Skeletal muscle tissue (tissue), 3 donors: ENCODE measurements at regions not wholly inside any gene's neighbourhood (a gene's known extent, or its start where the extent isn't known, plus 50 kb on each side); places are given as distances from the start of the nearest gene placed in this dataset.

ENCODE experiments used
- H3K27ac ChIP-seq: one replicate; pipeline ENCODE4 v1.7.0; 2013; ENCODE audit warnings: mild to moderate bottlenecking, low read depth, low read length, inconsistent platforms
- H3K27me3 ChIP-seq, 3 donors: one replicate each; pipeline ENCODE4 v1.7.0; 2013; ENCODE audit warnings: low read length in 3 of 3; ENCODE audit not compliant: control insufficient read depth in 3 of 3, insufficient read depth in 3 of 3
- H3K36me3 ChIP-seq, 3 donors: one replicate each; pipeline ENCODE4 v1.7.0; 2013; ENCODE audit warnings: low read length in 3 of 3; ENCODE audit not compliant: control insufficient read depth in 3 of 3, insufficient read depth in 3 of 3
- H3K4me1 ChIP-seq, 3 donors: one replicate each; pipeline ENCODE4 v1.7.0; 2013; ENCODE audit warnings: low read length in 3 of 3, mild to moderate bottlenecking in 3 of 3; ENCODE audit not compliant: control insufficient read depth in 3 of 3, insufficient read depth in 3 of 3
- H3K4me3 ChIP-seq, 3 donors: one replicate each; pipeline ENCODE4 v1.7.0; 2013; ENCODE audit warnings: low read length in 3 of 3
- H3K9ac ChIP-seq, 3 donors: one replicate each; pipeline ENCODE4 v1.7.0; 2013; ENCODE audit warnings: low read length in 3 of 3, mild to moderate bottlenecking in 3 of 3, moderate library complexity in 2 of 3, low read depth in 1 of 3
- H3K9me3 ChIP-seq, 3 donors: one replicate each; pipeline ENCODE4 v1.7.0; 2013; ENCODE audit warnings: low read length in 3 of 3; ENCODE audit not compliant: control insufficient read depth in 3 of 3
- donor health status: Osteomylitis.

- Histone ChIP-seq H3K4me1 (peaks cover 0 to 7% (median 6%) of the 10 kb centered on the region in 3 donors), H3K4me3 (no peak overlapping the region), H3K9ac (no peak overlapping the region), H3K27ac (no peak overlapping the region), H3K36me3 (no peaks in the 10 kb centered on the region), H3K9me3 (peaks cover 3 to 9% (median 8%) of the 10 kb centered on the region in 3 donors), H3K27me3 (peaks cover 41 to 58% (median 46%) of the 10 kb centered on the region in 3 donors)
These were observed 84.9 kb upstream of the PRR5 start for GRCh38 chr22:44616882-44617655.

GRCh38 chr22:44616461-44616860 lies 85.5 kb upstream of the PRR5 start:
- Histone ChIP-seq H3K9ac (no peak overlapping the region), H3K27me3 (peaks cover 38 to 54% (median 44%) of the 10 kb centered on the region in 3 donors), H3K36me3 (no peaks in the 10 kb centered on the region), H3K4me1 (peaks cover 0 to 7% (median 6%) of the 10 kb centered on the region in 3 donors), H3K4me3 (no peak overlapping the region), H3K27ac (no peak overlapping the region), H3K9me3 (peaks cover 5 to 12% (median 8%) of the 10 kb centered on the region in 3 donors)

- Histone ChIP-seq H3K9me3 (peaks cover 8 to 15% (median 9%) of the 10 kb centered on the region in 3 donors), H3K4me1 (peaks cover 0 to 7% (median 6%) of the 10 kb centered on the region in 3 donors), H3K27ac (no peak overlapping the region), H3K36me3 (no peaks in the 10 kb centered on the region), H3K4me3 (no peak overlapping the region), H3K27me3 (peaks cover 32 to 49% (median 39%) of the 10 kb centered on the region in 3 donors), H3K9ac (no peak overlapping the region)
These were observed 86.3 kb upstream of the PRR5 start for GRCh38 chr22:44615602-44616180.

GRCh38 chr22:44615146-44615545 lies 86.9 kb upstream of the PRR5 start:
- peaks cover 0 to 7% (median 6%) of the 10 kb centered on the region in 3 donors for H3K4me1 ChIP-seq
- H3K27me3 ChIP-seq: peaks cover 28 to 44% (median 33%) of the 10 kb centered on the region in 3 donors
- no peak overlapping the region for H3K9ac ChIP-seq
- H3K27ac ChIP-seq: no peak overlapping the region
- no peak overlapping the region for H3K4me3 ChIP-seq
- no peaks in the 10 kb centered on the region for H3K36me3 ChIP-seq
- peaks cover 8 to 15% (median 9%) of the 10 kb centered on the region in 3 donors for H3K9me3 ChIP-seq

- Histone ChIP-seq H3K27ac (no peak overlapping the region), H3K4me1 (peaks cover 0 to 3% (median 0%) of the 10 kb centered on the region in 3 donors), H3K36me3 (no peaks in the 10 kb centered on the region), H3K4me3 (no peak overlapping the region), H3K27me3 (peaks cover 12 to 29% (median 15%) of the 10 kb centered on the region in 3 donors), H3K9ac (no peak overlapping the region), H3K9me3 (peaks cover 8 to 15% (median 9%) of the 10 kb centered on the region in 3 donors)
These were observed 88.8 kb upstream of the PRR5 start for GRCh38 chr22:44613196-44613595.

- H3K9me3 ChIP-seq: peaks cover 8 to 15% (median 9%) of the 10 kb centered on the region in 3 donors
These were observed 90.0 kb upstream of the PRR5 start for GRCh38 chr22:44611880-44612496.

GRCh38 chr22:44610071-44610470 lies 91.9 kb upstream of the PRR5 start:
- Histone ChIP-seq H3K9me3 (peaks cover 8 to 15% (median 9%) of the 10 kb centered on the region in 3 donors), H3K27me3 (peaks cover 6 to 30% (median 26%) of the 10 kb centered on the region in 3 donors), H3K4me3 (no peak overlapping the region), H3K27ac (no peak overlapping the region), H3K9ac (no peak overlapping the region), H3K36me3 (no peaks in the 10 kb centered on the region), H3K4me1 (no peaks in the 10 kb centered on the region)

More at GRCh38 chr22:44611880-44612496, 90.0 kb upstream of the PRR5 start:
- peaks cover 9 to 24% (median 12%) of the 10 kb centered on the region in 3 donors for H3K27me3 ChIP-seq
- no peaks in the 10 kb centered on the region for H3K36me3 ChIP-seq
- H3K4me3 ChIP-seq: no peak overlapping the region
- no peak overlapping the region for H3K9ac ChIP-seq
- H3K4me1 ChIP-seq: no peaks in the 10 kb centered on the region
- H3K27ac ChIP-seq: no peak overlapping the region

GRCh38 chr22:44609400-44609988 lies 92.5 kb upstream of the PRR5 start:
- Histone ChIP-seq H3K4me1 (no peaks in the 10 kb centered on the region), H3K9me3 (peaks cover 4 to 10% (median 9%) of the 10 kb centered on the region in 3 donors), H3K36me3 (no peaks in the 10 kb centered on the region), H3K9ac (no peak overlapping the region), H3K27me3 (peaks cover 6 to 36% (median 29%) of the 10 kb centered on the region in 3 donors), H3K4me3 (no peak overlapping the region), H3K27ac (no peak overlapping the region)

GRCh38 chr22:44608597-44609399 lies 93.2 kb upstream of the PRR5 start:
- H3K9me3 ChIP-seq: peaks cover 2 to 9% (median 7%) of the 10 kb centered on the region in 3 donors
- H3K27ac ChIP-seq: no peak overlapping the region
- H3K4me3 ChIP-seq: no peak overlapping the region
- peaks cover 6 to 38% (median 29%) of the 10 kb centered on the region in 3 donors for H3K27me3 ChIP-seq
- no peaks in the 10 kb centered on the region for H3K4me1 ChIP-seq
- no peak overlapping the region for H3K9ac ChIP-seq
- H3K36me3 ChIP-seq: no peaks in the 10 kb centered on the region
